C4-2B (cell line): ENCODE measurements at regions not wholly inside any gene's neighbourhood (a gene's known extent, or its start where the extent isn't known, plus 50 kb on each side); places are given as distances from the start of the nearest gene placed in this dataset.

Experiments
- ZFX ChIP-seq: fragments of 450-650 bp; IDR thresholded peaks from 2 replicates; pipeline ENCODE4 v1.6.1; 2017
- TF ChIP-seq, protein P1 (sequence below): fragments of 450-650 bp; conservative IDR thresholded peaks from 2 replicates; pipeline ENCODE4 v1.5.1; 2017; ENCODE audit warnings: mild to moderate bottlenecking

DNA sequence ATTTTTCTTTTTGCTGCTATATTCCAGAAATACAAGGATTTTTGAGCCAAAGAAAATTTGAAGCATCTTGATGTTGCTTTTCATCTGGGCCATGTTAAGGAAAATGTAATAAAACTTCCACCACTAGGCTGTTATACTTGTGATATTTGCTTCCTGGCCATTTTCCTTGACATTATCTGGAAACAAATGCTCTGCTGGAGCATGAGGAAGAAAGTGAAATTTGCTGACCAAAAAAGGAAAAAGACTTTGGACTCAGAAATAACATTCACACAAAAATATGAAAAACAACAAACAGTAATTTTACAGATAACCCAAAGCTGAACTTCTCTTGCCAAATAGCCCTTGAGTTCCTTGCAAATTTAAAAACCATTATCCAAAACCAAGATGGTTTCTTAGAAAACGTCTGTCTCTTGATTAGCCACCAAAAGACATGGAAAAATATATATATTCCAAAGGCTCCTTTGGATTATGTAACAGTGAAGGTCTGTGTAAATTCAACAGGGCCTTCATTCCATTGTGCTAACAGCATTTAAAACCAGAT is 344.5 kb downstream of the LMX1A start:
- TF ChIP-seq, protein P1, sequence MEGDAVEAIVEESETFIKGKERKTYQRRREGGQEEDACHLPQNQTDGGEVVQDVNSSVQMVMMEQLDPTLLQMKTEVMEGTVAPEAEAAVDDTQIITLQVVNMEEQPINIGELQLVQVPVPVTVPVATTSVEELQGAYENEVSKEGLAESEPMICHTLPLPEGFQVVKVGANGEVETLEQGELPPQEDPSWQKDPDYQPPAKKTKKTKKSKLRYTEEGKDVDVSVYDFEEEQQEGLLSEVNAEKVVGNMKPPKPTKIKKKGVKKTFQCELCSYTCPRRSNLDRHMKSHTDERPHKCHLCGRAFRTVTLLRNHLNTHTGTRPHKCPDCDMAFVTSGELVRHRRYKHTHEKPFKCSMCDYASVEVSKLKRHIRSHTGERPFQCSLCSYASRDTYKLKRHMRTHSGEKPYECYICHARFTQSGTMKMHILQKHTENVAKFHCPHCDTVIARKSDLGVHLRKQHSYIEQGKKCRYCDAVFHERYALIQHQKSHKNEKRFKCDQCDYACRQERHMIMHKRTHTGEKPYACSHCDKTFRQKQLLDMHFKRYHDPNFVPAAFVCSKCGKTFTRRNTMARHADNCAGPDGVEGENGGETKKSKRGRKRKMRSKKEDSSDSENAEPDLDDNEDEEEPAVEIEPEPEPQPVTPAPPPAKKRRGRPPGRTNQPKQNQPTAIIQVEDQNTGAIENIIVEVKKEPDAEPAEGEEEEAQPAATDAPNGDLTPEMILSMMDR: no peak
- TF ChIP-seq ZFX: no peak
